ENCODE measurements at regions not wholly inside any gene's neighbourhood (a gene's known extent, or its start where the extent isn't known, plus 50 kb on each side); places are given as distances from the start of the nearest gene placed in this dataset.

- TF ChIP-seq CTCF (IDR thresholded peaks at IDR 0.05; ENCODE audit: borderline replicate concordance, extremely low read depth, low read length, poor library complexity, severe bottlenecking) (no peak), EZH2 (IDR thresholded peaks at IDR 0.05; ENCODE audit: borderline replicate concordance, low read depth, low read length, severe bottlenecking) (no peak)
Measured at GRCh38 chr21:27477296-27477695, 510.4 kb upstream of the ADAMTS5 start.
